Ascending aorta (tissue), 2 donors: ENCODE measurements at regions not wholly inside any gene's neighbourhood (a gene's known extent, or its start where the extent isn't known, plus 50 kb on each side); places are given as distances from the start of the nearest gene placed in this dataset.

Experiments
- DNase-seq, 2 donors: peaks; one replicate each; pipeline ENCODE4 v3.0.0-alpha.2; 2019; ENCODE audit warnings: low spot score in 2 of 2
- H3K27ac ChIP-seq, 2 donors: fragments of 200-600 bp; sonication (generic); one replicate each; pipeline ENCODE4 v1.5.1; 2016 to 2017; ENCODE audit warnings: mild to moderate bottlenecking in 1 of 2
- H3K27me3 ChIP-seq: fragments of 200-600 bp; sonication (generic); one replicate; pipeline ENCODE4 v1.5.1; 2017
- H3K36me3 ChIP-seq, 2 donors: fragments of 200-600 bp; sonication (generic); one replicate each; pipeline ENCODE4 v1.5.1; 2016
- H3K4me1 ChIP-seq, 2 donors: fragments of 200-600 bp; sonication (generic); one replicate each; pipeline ENCODE4 v1.5.1; 2016 to 2017; ENCODE audit warnings: mild to moderate bottlenecking in 1 of 2
- H3K4me3 ChIP-seq, 2 donors: fragments of 200-600 bp; sonication (generic); one replicate each; pipeline ENCODE4 v1.5.1; 2016 to 2017; ENCODE audit warnings: mild to moderate bottlenecking in 1 of 2
- H3K9me3 ChIP-seq, 2 donors: fragments of 200-600 bp; sonication (generic); one replicate each; pipeline ENCODE4 v1.5.1; 2016
- CTCF ChIP-seq, 3 experiments: fragments of 200-600 bp in 2 of 3; fragments of 450-650 bp in 1 of 3; sonication (generic) in 2 of 3; IDR thresholded peaks; one replicate each; pipeline ENCODE4 v1.5.1; 2016 to 2019; ENCODE audit warnings: antibody characterized with exemption in 3 of 3, mild to moderate bottlenecking in 1 of 3, moderate library complexity in 1 of 3
- intact Hi-C: fragments of 100-400 bp; cut with DNase I; formaldehyde crosslinking; loops from one replicate; pipeline ENCODE4 v1.15.1; 2023

GRCh38 chr1:216894494-216894893 is 171.3 kb upstream of the ESRRG start:
- Histone ChIP-seq H3K27me3 (no peaks in the 10 kb centered on the region), H3K4me1 (no peaks in the 10 kb centered on the region), H3K9me3 (no peaks in the 10 kb centered on the region), H3K4me3 (no peak overlapping the region), H3K27ac (no peak overlapping the region), H3K36me3 (no peaks in the 10 kb centered on the region)
- intact Hi-C loops = no loop called here
- TF ChIP-seq CTCF (IDR thresholded peaks at IDR 0.05) = no peak
- DNase-seq = no peak

GRCh38 chr1:216892581-216893160 is 169.4 kb upstream of the ESRRG start:
- TF ChIP-seq CTCF (IDR thresholded peaks at IDR 0.05) = no peak
- intact Hi-C loops = no loop called here

GRCh38 chr1:216890871-216891270 is 167.6 kb upstream of the ESRRG start:
- H3K27me3 ChIP-seq = no peaks in the 10 kb centered on the region
- no peaks in the 10 kb centered on the region for H3K36me3 ChIP-seq
- no peak for DNase-seq
- no peaks in the 10 kb centered on the region for H3K4me1 ChIP-seq
- no peak for TF ChIP-seq CTCF (IDR thresholded peaks at IDR 0.05)
- H3K4me3 ChIP-seq = no peak overlapping the region
- no peaks in the 10 kb centered on the region for H3K9me3 ChIP-seq
- no peak overlapping the region for H3K27ac ChIP-seq
- intact Hi-C loops = no loop called here

More at GRCh38 chr1:216892581-216893160, 169.4 kb upstream of the ESRRG start:
- H3K36me3 ChIP-seq = no peaks in the 10 kb centered on the region
- no peaks in the 10 kb centered on the region for H3K27me3 ChIP-seq
- no peak for DNase-seq
- H3K27ac ChIP-seq = no peak overlapping the region
- H3K4me3 ChIP-seq = no peak overlapping the region
- no peaks in the 10 kb centered on the region for H3K4me1 ChIP-seq
- no peaks in the 10 kb centered on the region for H3K9me3 ChIP-seq

GRCh38 chr1:216888731-216889130 is 165.5 kb upstream of the ESRRG start:
- H3K36me3 ChIP-seq = no peaks in the 10 kb centered on the region
- H3K27me3 ChIP-seq = no peaks in the 10 kb centered on the region
- H3K4me3 ChIP-seq = no peak overlapping the region
- TF ChIP-seq CTCF (IDR thresholded peaks at IDR 0.05) = no peak
- H3K27ac ChIP-seq = no peak overlapping the region
- DNase-seq = no peak
- no peaks in the 10 kb centered on the region for H3K4me1 ChIP-seq
- H3K9me3 ChIP-seq = no peaks in the 10 kb centered on the region
- intact Hi-C loops = no loop called here

- no peaks in the 10 kb centered on the region for H3K36me3 ChIP-seq
- no peaks in the 10 kb centered on the region for H3K9me3 ChIP-seq
- intact Hi-C loops = no loop called here
- no peak overlapping the region for H3K27ac ChIP-seq
- H3K4me3 ChIP-seq = no peak overlapping the region
- no peaks in the 10 kb centered on the region for H3K27me3 ChIP-seq
- DNase-seq = no peak
- TF ChIP-seq CTCF (IDR thresholded peaks at IDR 0.05) = no peak
- no peaks in the 10 kb centered on the region for H3K4me1 ChIP-seq
Measured at GRCh38 chr1:216887032-216887431, 163.8 kb upstream of the ESRRG start.
